ENCODE measurements at regions not wholly inside any gene's neighbourhood (a gene's known extent, or its start where the extent isn't known, plus 50 kb on each side); places are given as distances from the start of the nearest gene placed in this dataset.

DNA sequence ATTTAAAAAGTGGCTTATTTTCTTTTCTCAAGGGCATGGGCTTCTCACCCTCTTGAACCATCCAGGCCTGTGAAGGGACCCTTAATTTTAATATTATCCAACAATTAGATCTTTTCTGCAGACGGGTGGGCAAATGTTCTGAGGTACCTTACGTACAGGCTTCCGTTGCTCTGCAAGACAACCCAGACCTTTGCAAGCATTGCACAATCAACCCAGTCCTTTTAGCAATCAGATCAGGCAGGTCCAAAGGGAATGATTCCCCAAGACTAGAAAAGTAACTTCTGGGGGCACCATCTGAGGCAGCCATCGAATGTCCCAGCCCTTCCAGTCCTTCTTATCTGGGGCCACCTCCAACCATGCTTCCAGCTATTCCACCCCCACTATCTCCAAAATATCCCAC is 67.3 kb upstream of the TACR3 start:
- no peaks in the 10 kb centered on the region for H3K4me1 ChIP-seq (ENCODE audit: insufficient read depth)
- no peak for DNase-seq (ENCODE audit: low spot score)
- no peaks in the 10 kb centered on the region for H3K36me3 ChIP-seq (ENCODE audit: insufficient read depth)
- no peak overlapping the region for H2AFZ ChIP-seq
- peaks cover 3% of the 10 kb centered on the region for H3K27me3 Mint-ChIP-seq (ENCODE audit: insufficient read depth, low read depth, poor library complexity)
- H3K27ac ChIP-seq (ENCODE audit: low read depth), result no peak overlapping the region
- no peaks in the 10 kb centered on the region for H3K4me1 Mint-ChIP-seq
- H3K4me2 ChIP-seq, result no peak overlapping the region
- H3K4me3 ChIP-seq, result no peak overlapping the region
- H3K9me2 ChIP-seq (ENCODE audit: insufficient read depth), result 0 out of 2 replicates have a peak, but pooled peaks cover 7% of the 10 kb centered on the region
- no peak overlapping the region for H3K27ac Mint-ChIP-seq
- no peak overlapping the region for H3K4me3 Mint-ChIP-seq
- H3K9me3 Mint-ChIP-seq, result peaks cover 41% of the 10 kb centered on the region
- TF ChIP-seq ZNF331 (CRISPR knock-in tag; IDR thresholded peaks at IDR 0.05; ENCODE audit: low read depth), result no peak
- no peak for TF ChIP-seq EZH2phosphoT487 (IDR thresholded peaks at IDR 0.05; ENCODE audit: unreplicated experiment)
- no peak for TF ChIP-seq JUNB (IDR thresholded peaks at IDR 0.05; ENCODE audit: unreplicated experiment)
- TF ChIP-seq STAT1 (IDR thresholded peaks at IDR 0.05; ENCODE audit: unreplicated experiment), result no peak
- no peak for TF ChIP-seq CREB1 (CRISPR knock-in tag; IDR thresholded peaks at IDR 0.05; ENCODE audit: low read depth)
- TF ChIP-seq REST (IDR thresholded peaks at IDR 0.05; ENCODE audit: unreplicated experiment), result no peak
- no peak for TF ChIP-seq POLR2AphosphoS5 (IDR thresholded peaks at IDR 0.05; ENCODE audit: low read depth)
- TF ChIP-seq ZNF462 (CRISPR knock-in tag; IDR thresholded peaks at IDR 0.05), result no peak
- H3K79me2 ChIP-seq (replicated peaks; ENCODE audit: insufficient read depth), result no peaks in the 10 kb centered on the region
- H3K36me3 Mint-ChIP-seq (ENCODE audit: low read depth), result peaks cover 30% of the 10 kb centered on the region
- H3K27me3 ChIP-seq (ENCODE audit: insufficient read depth), result no peaks in the 10 kb centered on the region
- H3F3A ChIP-seq (replicated peaks; ENCODE audit: low read depth), result no peaks in the 10 kb centered on the region
- H4K20me1 ChIP-seq (replicated peaks; ENCODE audit: insufficient read depth), result no peaks in the 10 kb centered on the region
- ATAC-seq, result no peak

Data from GM23338 (cell line).